Smooth muscle cell (in vitro differentiated cells): ENCODE measurements at regions not wholly inside any gene's neighbourhood (a gene's known extent, or its start where the extent isn't known, plus 50 kb on each side); places are given as distances from the start of the nearest gene placed in this dataset.

Experiments
- DNase-seq: peaks from one replicate; lab custom pipeline; 2025; ENCODE audit not compliant: unreplicated experiment; lab: John Stamatoyannopoulos, UW
- H2AFZ ChIP-seq: fragments of 200-600 bp; sonication (generic); 2 replicates; pipeline ENCODE4 v1.6.0; 2016; ENCODE audit warnings: antibody characterized with exemption, low read depth, mild to moderate bottlenecking
- H3F3A ChIP-seq: fragments of 200-600 bp; sonication (generic); 2 replicates; pipeline ENCODE4 v1.6.0; 2017; ENCODE audit warnings: antibody characterized with exemption, low read depth
- H3K27ac ChIP-seq: fragments of 200-600 bp; sonication (generic); 2 replicates; pipeline ENCODE4 v1.5.1; 2016; ENCODE audit warnings: low read depth, mild to moderate bottlenecking
- H3K27me3 ChIP-seq: fragments of 200-600 bp; sonication (generic); 2 replicates; pipeline ENCODE4 v1.6.1; 2016; ENCODE audit warnings: low read depth, mild to moderate bottlenecking
- H3K36me3 ChIP-seq: fragments of 200-600 bp; sonication (generic); 2 replicates; pipeline ENCODE4 v1.5.1; 2016; ENCODE audit warnings: low read depth
- H3K4me1 ChIP-seq: fragments of 200-600 bp; sonication (generic); 2 replicates; pipeline ENCODE4 v1.5.1; 2016; ENCODE audit warnings: low read depth
- H3K4me2 ChIP-seq: fragments of 200-600 bp; sonication (generic); 2 replicates; pipeline ENCODE4 v1.6.0; 2016; ENCODE audit warnings: mild to moderate bottlenecking
- H3K4me3 ChIP-seq: fragments of 200-600 bp; sonication (generic); 2 replicates; pipeline ENCODE4 v1.5.1; 2016; ENCODE audit warnings: mild to moderate bottlenecking
- H3K79me2 ChIP-seq: fragments of 200-600 bp; sonication (generic); 2 replicates; pipeline ENCODE4 v1.6.0; 2016; ENCODE audit warnings: low read depth, mild to moderate bottlenecking
- H3K9ac ChIP-seq: fragments of 200-600 bp; sonication (generic); 2 replicates; pipeline ENCODE4 v1.6.0; 2016; ENCODE audit warnings: low read depth
- H3K9me3 ChIP-seq: fragments of 200-600 bp; sonication (generic); replicated peaks from 2 replicates; pipeline ENCODE4 v1.5.1; 2016; ENCODE audit warnings: low read depth
- H4K20me1 ChIP-seq: fragments of 200-600 bp; sonication (generic); 2 replicates; pipeline ENCODE4 v1.6.0; 2016; ENCODE audit warnings: low read depth
- CTCF ChIP-seq: fragments of 200-600 bp; sonication (generic); IDR thresholded peaks from 2 replicates; pipeline ENCODE4 v1.5.1; 2017; ENCODE audit warnings: borderline replicate concordance, mild to moderate bottlenecking, antibody characterized with exemption; ENCODE audit not compliant: insufficient read depth, poor library complexity, severe bottlenecking
- WGBS: methylation state at CpG from one replicate; pipeline ENCODE4 v1.1.7; 2016; ENCODE audit warnings: low lambda C conversion rate; 5-methylcytosine and 5-hydroxymethylcytosine counted together

GRCh38 chr3:147509448-147509847 is 100.3 kb downstream of the ZIC1 start:
- H3K27me3 ChIP-seq, result no peaks in the 10 kb centered on the region
- no peak for DNase-seq
- no peaks in the 10 kb centered on the region for H4K20me1 ChIP-seq
- H3F3A ChIP-seq, result no peaks in the 10 kb centered on the region
- no peaks in the 10 kb centered on the region for H3K9me3 ChIP-seq
- no peak overlapping the region for H3K4me3 ChIP-seq
- no peak overlapping the region for H2AFZ ChIP-seq
- H3K27ac ChIP-seq, result no peak overlapping the region
- no peak for TF ChIP-seq CTCF
- WGBS, result 84% methylated on average over 3 of the region's 3 CpGs
- no peak overlapping the region for H3K4me2 ChIP-seq
- no peaks in the 10 kb centered on the region for H3K36me3 ChIP-seq
- no peak overlapping the region for H3K9ac ChIP-seq
- no peaks in the 10 kb centered on the region for H3K79me2 ChIP-seq
- peaks cover 21% of the 10 kb centered on the region for H3K4me1 ChIP-seq

- no peaks in the 10 kb centered on the region for H4K20me1 ChIP-seq
- H3K4me2 ChIP-seq, result no peak overlapping the region
- H3F3A ChIP-seq, result no peaks in the 10 kb centered on the region
- H3K9me3 ChIP-seq, result no peaks in the 10 kb centered on the region
- no peak for DNase-seq
- H2AFZ ChIP-seq, result no peak overlapping the region
- WGBS, result 59% methylated on average over 5 of the region's 5 CpGs
- no peaks in the 10 kb centered on the region for H3K27me3 ChIP-seq
- H3K9ac ChIP-seq, result no peak overlapping the region
- no peak overlapping the region for H3K4me3 ChIP-seq
- H3K4me1 ChIP-seq, result peaks cover 32% of the 10 kb centered on the region
- H3K27ac ChIP-seq, result no peak overlapping the region
- H3K36me3 ChIP-seq, result no peaks in the 10 kb centered on the region
- H3K79me2 ChIP-seq, result no peaks in the 10 kb centered on the region
- TF ChIP-seq CTCF, result no peak
Measured at GRCh38 chr3:147513785-147514184, 104.6 kb downstream of the ZIC1 start.

- Histone ChIP-seq H3K4me1 (peaks cover 32% of the 10 kb centered on the region), H3K9ac (no peak overlapping the region), H3K9me3 (no peaks in the 10 kb centered on the region), H4K20me1 (no peaks in the 10 kb centered on the region), H3K27ac (no peak overlapping the region), H3K36me3 (no peaks in the 10 kb centered on the region), H2AFZ (no peak overlapping the region), H3F3A (no peaks in the 10 kb centered on the region), H3K4me2 (no peak overlapping the region), H3K4me3 (no peak overlapping the region), H3K79me2 (no peaks in the 10 kb centered on the region), H3K27me3 (no peaks in the 10 kb centered on the region)
- 74% methylated on average over 8 of the region's 8 CpGs for WGBS
- DNase-seq, result no peak
- no peak for TF ChIP-seq CTCF
Measured at GRCh38 chr3:147514366-147515160, 105.4 kb downstream of the ZIC1 start.

- H3K27me3 ChIP-seq, result no peaks in the 10 kb centered on the region
- 91% methylated on average over 6 of the region's 6 CpGs for WGBS
- no peaks in the 10 kb centered on the region for H3K36me3 ChIP-seq
- H3K9ac ChIP-seq, result no peak overlapping the region
- no peaks in the 10 kb centered on the region for H3K79me2 ChIP-seq
- no peak overlapping the region for H2AFZ ChIP-seq
- no peaks in the 10 kb centered on the region for H4K20me1 ChIP-seq
- H3K4me3 ChIP-seq, result no peak overlapping the region
- H3F3A ChIP-seq, result no peaks in the 10 kb centered on the region
- TF ChIP-seq CTCF, result no peak
- H3K9me3 ChIP-seq, result no peaks in the 10 kb centered on the region
- H3K4me2 ChIP-seq, result no peak overlapping the region
- no peak for DNase-seq
- no peak overlapping the region for H3K27ac ChIP-seq
- H3K4me1 ChIP-seq, result peaks cover 18% of the 10 kb centered on the region
Measured at GRCh38 chr3:147518465-147518864, 109.3 kb downstream of the ZIC1 start.
